ENCODE measurements at regions not wholly inside any gene's neighbourhood (a gene's known extent, or its start where the extent isn't known, plus 50 kb on each side); places are given as distances from the start of the nearest gene placed in this dataset.

DNA sequence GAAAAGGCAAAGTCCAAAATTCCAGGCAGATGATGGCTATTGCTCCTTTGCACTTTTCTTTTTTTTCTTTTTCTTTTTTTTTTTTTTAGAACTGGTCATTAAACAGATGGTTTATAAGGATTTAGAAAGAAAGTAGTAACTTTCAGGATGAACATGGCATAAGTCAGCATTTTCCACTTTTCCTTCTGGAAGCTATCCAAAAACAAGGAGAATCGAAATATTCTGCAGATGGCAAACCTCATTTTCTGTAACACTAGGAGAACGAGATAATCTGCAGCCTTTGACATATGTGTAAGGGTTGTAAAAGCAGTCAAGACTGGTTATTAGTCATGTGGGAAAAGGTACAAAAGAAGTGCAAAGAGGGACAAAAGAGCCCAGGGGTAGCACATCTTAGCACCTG, 69.1 kb upstream of the PUM3 start:
- H3K27me3 Mint-ChIP-seq (ENCODE audit: unreplicated experiment), result peaks cover 32% of the 10 kb centered on the region
- no peaks in the 10 kb centered on the region for H3K36me3 Mint-ChIP-seq (ENCODE audit: unreplicated experiment)
- TF ChIP-seq, protein P1, sequence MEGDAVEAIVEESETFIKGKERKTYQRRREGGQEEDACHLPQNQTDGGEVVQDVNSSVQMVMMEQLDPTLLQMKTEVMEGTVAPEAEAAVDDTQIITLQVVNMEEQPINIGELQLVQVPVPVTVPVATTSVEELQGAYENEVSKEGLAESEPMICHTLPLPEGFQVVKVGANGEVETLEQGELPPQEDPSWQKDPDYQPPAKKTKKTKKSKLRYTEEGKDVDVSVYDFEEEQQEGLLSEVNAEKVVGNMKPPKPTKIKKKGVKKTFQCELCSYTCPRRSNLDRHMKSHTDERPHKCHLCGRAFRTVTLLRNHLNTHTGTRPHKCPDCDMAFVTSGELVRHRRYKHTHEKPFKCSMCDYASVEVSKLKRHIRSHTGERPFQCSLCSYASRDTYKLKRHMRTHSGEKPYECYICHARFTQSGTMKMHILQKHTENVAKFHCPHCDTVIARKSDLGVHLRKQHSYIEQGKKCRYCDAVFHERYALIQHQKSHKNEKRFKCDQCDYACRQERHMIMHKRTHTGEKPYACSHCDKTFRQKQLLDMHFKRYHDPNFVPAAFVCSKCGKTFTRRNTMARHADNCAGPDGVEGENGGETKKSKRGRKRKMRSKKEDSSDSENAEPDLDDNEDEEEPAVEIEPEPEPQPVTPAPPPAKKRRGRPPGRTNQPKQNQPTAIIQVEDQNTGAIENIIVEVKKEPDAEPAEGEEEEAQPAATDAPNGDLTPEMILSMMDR (IDR thresholded peaks at IDR 0.05), result no peak
- DNase-seq (ENCODE audit: extremely low spot score, unreplicated experiment), result no peak
- H3K9me3 Mint-ChIP-seq (ENCODE audit: unreplicated experiment), result no peaks in the 10 kb centered on the region
- no peaks in the 10 kb centered on the region for H3K4me1 Mint-ChIP-seq (ENCODE audit: unreplicated experiment)
- no peak overlapping the region for H3K27ac Mint-ChIP-seq (ENCODE audit: unreplicated experiment)
- H3K4me3 Mint-ChIP-seq (ENCODE audit: unreplicated experiment), result no peak overlapping the region

DNA sequence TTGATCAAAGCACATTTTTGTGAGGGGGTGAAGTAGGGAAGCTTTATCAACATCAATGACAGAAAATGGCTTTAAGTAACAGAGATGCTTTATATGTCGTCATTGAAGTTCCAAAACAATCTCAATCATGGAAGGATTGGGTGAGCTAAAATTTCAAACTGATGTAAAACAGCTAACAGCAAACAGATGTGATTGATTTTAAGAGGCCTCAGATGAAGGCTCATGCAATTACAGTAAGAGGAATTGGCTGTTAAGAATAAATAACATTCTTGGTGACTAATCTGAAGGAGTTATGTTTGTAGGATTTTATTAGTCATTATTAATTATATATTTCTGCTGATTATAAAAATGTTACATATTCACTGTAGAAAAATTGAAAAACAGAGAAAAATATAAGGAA, 63.5 kb upstream of the PUM3 start:
- H3K4me3 Mint-ChIP-seq (ENCODE audit: unreplicated experiment), result no peak overlapping the region
- H3K27me3 Mint-ChIP-seq (ENCODE audit: unreplicated experiment), result peaks cover 16% of the 10 kb centered on the region
- H3K27ac Mint-ChIP-seq (ENCODE audit: unreplicated experiment), result no peak overlapping the region
- H3K9me3 Mint-ChIP-seq (ENCODE audit: unreplicated experiment), result no peaks in the 10 kb centered on the region
- TF ChIP-seq, protein P1 (IDR thresholded peaks at IDR 0.05), result no peak
- no peak for DNase-seq (ENCODE audit: extremely low spot score, unreplicated experiment)
- no peaks in the 10 kb centered on the region for H3K4me1 Mint-ChIP-seq (ENCODE audit: unreplicated experiment)
- H3K36me3 Mint-ChIP-seq (ENCODE audit: unreplicated experiment), result no peaks in the 10 kb centered on the region

DNA sequence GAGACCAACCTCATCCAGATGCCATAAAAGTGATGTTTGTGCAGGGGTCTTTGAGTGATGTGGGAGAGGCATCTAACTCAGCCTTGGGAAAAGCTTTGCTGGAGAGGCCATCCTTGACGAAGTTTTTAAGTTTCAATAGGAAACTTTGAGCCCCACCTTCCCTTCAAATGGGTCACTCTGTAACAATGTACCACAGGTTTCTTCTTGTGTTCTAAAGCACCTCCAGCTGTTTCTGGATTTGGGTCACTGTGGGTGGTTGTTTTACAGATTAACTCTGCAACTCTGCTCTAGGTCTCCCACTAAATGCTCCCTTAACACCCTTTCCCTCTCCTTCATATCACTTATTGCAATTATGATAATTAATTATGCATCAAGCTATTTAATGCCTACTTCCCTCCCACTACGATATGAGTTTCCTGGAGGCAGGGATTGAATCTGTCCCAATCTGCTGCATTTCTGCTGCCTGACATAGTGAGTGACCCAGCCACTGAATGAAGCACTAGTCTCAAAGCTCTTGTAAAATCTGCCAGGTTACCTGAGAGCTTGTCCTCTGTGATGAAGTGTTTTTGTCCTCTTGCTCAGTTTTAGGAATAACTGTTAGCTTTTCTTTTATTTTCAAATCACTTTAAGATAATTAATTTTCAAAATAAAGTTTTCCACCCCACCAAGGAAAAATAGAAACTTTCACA, 60.5 kb upstream of the PUM3 start:
- Mint-ChIP-seq H3K36me3 (ENCODE audit: unreplicated experiment) (no peaks in the 10 kb centered on the region), H3K27ac (ENCODE audit: unreplicated experiment) (no peak overlapping the region), H3K4me1 (ENCODE audit: unreplicated experiment) (no peaks in the 10 kb centered on the region), H3K9me3 (ENCODE audit: unreplicated experiment) (peaks cover 5% of the 10 kb centered on the region), H3K4me3 (ENCODE audit: unreplicated experiment) (no peak overlapping the region), H3K27me3 (ENCODE audit: unreplicated experiment) (peaks cover 7% of the 10 kb centered on the region)
- no peak for DNase-seq (ENCODE audit: extremely low spot score, unreplicated experiment)
- TF ChIP-seq, protein P1 (IDR thresholded peaks at IDR 0.05), result no peak
